ENCODE measurements at regions not wholly inside any gene's neighbourhood (a gene's known extent, or its start where the extent isn't known, plus 50 kb on each side); places are given as distances from the start of the nearest gene placed in this dataset.

- TF ChIP-seq CTCF (conservative IDR thresholded peaks at IDR 0.05; ENCODE audit: low read depth, low read length) (no peak), POLR2A (IDR thresholded peaks at IDR 0.05; ENCODE audit: low read depth, low read length) (no peak), MXI1 (IDR thresholded peaks at IDR 0.05; ENCODE audit: borderline replicate concordance, low read depth, low read length) (no peak), CHD1 (IDR thresholded peaks at IDR 0.05; ENCODE audit: low read depth, low read length) (no peak), NFE2L2 (IDR thresholded peaks at IDR 0.05; ENCODE audit: low read depth, low read length) (no peak), RFX5 (IDR thresholded peaks at IDR 0.05; ENCODE audit: low read depth, low read length) (no peak)
- TF ChIP-seq, protein P1, sequence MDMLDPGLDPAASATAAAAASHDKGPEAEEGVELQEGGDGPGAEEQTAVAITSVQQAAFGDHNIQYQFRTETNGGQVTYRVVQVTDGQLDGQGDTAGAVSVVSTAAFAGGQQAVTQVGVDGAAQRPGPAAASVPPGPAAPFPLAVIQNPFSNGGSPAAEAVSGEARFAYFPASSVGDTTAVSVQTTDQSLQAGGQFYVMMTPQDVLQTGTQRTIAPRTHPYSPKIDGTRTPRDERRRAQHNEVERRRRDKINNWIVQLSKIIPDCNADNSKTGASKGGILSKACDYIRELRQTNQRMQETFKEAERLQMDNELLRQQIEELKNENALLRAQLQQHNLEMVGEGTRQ (IDR thresholded peaks at IDR 0.05; ENCODE audit: low read depth, low read length) = no peak
These were observed 323.3 kb upstream of the RTL1 start for GRCh38 chr14:101226603-101227425.
